HG03159 (cell line): ENCODE measurements at regions not wholly inside any gene's neighbourhood (a gene's known extent, or its start where the extent isn't known, plus 50 kb on each side); places are given as distances from the start of the nearest gene placed in this dataset.
A peak's percentile ranks its signal among the peaks of the same experiment; 100 is the strongest.
"Not testable (repeated sequence)": the region's sequence is repeated elsewhere in the genome, so short reads cannot be mapped to it uniquely, and the experiment has no call there.

Experiments
- ATAC-seq: cut with Tn5 transposase; IDR thresholded peaks from one replicate; pipeline ENCODE4 v1.9.1; 2021; ENCODE audit warnings: mild to moderate bottlenecking, moderate library complexity; ENCODE audit not compliant: unreplicated experiment

DNA sequence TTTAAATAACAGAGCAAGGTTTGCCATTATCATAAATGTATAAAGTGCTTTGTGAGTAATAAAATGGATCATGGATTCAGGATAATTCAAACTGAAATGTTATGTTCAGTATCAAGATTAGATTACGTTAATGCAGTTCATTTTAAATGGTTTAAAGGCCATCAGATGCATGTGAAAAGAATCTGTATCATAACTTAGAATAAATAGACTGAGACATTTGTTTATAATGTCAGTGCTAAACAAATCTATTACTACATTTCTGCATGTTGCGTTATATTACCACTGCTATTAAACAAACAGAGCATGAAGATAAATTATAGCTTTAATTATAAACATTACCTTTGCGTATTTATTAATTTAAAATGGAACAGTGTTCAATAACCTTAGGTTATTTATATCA, 160.2 kb downstream of the TOX3 start:
- ATAC-seq = no peak

GRCh38 chr16:52384378-52384777, 162.6 kb downstream of the TOX3 start:
- ATAC-seq = no peak

DNA sequence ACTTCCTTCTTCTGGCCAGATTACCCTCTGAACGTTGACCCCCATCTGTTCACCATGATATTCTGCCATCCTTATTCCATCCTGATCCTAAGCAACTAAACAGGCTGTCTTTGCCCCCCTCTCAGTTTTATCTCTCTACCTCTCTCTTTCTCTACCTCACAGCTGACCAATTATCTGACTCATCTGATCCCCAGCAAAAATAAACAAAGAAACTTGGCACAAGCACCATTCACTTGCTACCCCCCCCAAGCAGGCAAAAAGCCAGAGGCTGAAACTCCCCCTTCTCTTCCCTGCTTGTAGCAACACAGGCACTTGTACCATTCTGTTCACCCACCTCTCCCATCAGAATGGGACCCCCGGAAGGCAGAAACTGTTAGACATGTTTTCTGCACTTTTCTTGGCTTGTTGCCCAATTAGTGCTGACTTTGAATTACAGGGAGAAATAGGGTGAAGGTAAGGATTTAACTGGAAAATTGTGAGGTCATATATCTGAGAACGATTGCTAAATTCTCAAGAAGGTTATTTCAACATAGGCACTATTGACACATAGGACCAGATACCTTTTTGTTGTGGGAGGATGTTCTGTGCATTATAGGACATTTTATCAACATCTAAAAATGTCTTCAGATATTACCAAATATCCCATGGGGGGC, 163.2 kb downstream of the TOX3 start:
- no peak for ATAC-seq

DNA sequence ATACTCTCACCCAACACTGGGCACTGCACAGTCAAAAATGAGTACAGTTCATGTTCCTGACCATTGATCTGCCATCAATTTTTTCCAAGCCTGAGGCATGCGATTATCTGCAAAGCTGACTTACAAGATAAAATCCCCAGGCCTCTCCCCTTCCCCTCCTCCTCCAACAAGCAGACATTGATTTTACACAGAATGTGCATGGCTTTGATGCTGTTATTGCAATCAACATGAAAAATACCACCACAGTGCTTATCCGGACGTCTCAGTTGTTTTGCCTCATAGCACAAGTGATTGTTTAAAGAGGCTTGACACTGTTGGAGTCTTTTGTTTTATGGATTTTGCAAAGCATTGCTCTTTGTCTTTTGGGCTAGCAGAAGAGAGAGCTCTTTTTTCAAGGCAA, 163.8 kb downstream of the TOX3 start:
- no peak for ATAC-seq

GRCh38 chr16:52379551-52379950, 167.4 kb downstream of the TOX3 start:
- no peak for ATAC-seq

DNA sequence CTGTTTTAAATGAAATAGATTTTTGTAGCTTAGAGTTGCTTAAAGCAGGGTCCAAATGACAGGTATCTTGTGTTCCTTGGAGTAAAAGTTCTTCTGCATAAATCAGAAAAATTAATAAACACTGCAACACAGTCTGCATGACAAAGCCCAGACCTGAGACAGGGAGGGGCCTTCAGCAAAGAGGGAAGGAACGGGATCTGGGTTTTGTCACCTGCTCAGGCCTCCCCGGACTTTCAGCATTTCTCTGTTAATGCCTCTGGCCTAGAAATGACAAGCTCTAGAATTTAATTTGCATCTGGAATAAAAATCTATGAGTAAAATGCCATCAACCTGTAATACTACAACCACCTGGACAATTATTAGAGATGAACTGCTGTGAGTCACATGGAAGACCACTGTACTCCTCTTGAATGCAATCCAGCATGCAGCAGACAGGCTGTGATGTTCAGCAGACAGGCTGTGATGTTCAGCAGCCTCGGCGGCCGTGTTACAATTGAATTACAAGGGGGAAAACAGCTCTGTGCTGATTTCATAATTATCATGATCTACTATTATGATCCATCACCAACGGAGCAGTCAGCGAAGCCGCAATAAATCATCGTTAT, 170.2 kb downstream of the TOX3 start:
- no peak for ATAC-seq

DNA sequence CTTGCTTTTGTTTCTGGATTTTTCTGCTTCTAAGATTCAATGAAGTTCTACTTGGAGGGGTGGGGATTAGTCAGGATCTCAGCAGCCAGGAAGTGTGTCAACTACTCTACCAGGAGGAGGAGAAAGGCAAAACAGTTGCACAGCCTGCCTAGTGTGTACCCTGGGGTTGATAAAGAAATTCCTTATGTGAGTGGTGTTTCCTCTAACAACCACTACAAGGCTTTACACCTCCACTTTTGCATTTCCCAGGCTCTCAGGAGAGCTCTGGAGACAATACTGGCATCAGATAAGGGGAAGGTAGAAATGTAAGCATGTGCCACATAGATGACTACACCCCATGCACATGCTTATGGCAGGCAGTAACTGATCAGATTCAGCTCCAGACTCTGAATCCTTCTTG, 174.6 kb downstream of the TOX3 start:
- no peak for ATAC-seq

- ATAC-seq = no peak
Measured at GRCh38 chr16:52368859-52369258, 178.1 kb downstream of the TOX3 start.

GRCh38 chr16:52367821-52368220, 179.1 kb downstream of the TOX3 start:
- no peak for ATAC-seq

- no peak for ATAC-seq
Measured at GRCh38 chr16:52366983-52367382, 180.0 kb downstream of the TOX3 start.

DNA sequence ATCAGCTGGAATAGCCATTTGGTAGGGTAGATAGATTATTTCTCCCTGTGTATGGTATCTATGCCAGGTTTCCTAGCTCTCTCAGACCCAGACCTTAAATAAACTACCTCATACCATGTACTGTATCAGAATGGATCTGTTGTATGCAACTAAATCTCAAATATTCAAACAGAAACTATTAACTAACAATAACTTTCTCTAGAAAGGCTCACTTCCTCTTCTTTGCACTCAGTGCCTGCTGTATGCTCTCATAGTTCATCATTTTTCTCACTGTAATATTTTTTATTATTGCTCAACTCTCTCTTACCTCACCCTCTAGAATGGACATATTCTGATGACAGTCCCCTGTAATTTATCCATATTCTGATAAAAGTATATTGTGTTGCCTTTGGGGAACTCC, 182.4 kb downstream of the TOX3 start:
- ATAC-seq = peak; percentile 82

DNA sequence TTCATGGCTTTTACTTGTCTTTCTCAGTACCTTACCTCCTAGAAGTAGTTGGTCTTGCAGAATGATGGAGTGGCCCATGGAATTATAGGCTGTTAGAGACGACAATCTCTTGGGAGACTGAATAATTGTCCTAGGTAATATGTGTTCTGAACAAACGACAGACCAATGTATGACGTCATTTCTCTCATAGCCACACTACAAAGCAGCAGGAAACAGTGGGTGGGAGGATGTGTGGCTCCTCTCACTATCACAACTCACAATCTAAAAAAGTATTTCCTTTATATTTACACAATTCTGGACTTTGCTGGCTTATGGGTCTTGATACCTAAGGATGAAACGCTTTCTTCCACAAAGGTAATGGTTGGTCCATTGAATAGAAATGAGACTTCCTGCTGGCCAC, 183.9 kb downstream of the TOX3 start:
- ATAC-seq = no peak

DNA sequence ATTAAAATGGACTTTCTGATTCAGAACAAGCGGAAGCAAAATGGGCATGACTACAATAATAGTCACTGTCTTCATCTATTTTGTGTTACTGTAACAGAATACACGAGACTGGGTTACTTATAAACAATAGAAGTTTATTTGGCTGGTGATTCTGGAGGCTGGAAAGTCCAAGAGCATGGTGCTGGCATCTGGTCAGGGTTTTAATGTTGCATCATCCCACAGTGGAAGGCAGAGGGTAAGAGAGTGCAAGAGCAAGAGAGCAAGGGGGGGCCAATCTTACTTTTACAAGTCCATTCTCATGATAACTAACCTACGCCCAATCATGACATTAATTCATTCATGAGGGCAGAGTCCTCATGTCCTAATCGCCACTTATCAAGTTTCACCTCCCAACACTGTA, 189.2 kb downstream of the TOX3 start:
- no peak for ATAC-seq

GRCh38 chr16:52353249-52353648, 193.7 kb downstream of the TOX3 start:
- ATAC-seq = no peak

- no peak for ATAC-seq
Measured at GRCh38 chr16:52351451-52351850, 195.5 kb downstream of the TOX3 start.

- ATAC-seq = no peak
Measured at GRCh38 chr16:52350031-52350642, 196.8 kb downstream of the TOX3 start.

- ATAC-seq = no peak
Measured at GRCh38 chr16:52346709-52347108, 200.2 kb downstream of the TOX3 start.

GRCh38 chr16:52333673-52334072, 213.3 kb downstream of the TOX3 start:
- not testable (repeated sequence) for ATAC-seq

DNA sequence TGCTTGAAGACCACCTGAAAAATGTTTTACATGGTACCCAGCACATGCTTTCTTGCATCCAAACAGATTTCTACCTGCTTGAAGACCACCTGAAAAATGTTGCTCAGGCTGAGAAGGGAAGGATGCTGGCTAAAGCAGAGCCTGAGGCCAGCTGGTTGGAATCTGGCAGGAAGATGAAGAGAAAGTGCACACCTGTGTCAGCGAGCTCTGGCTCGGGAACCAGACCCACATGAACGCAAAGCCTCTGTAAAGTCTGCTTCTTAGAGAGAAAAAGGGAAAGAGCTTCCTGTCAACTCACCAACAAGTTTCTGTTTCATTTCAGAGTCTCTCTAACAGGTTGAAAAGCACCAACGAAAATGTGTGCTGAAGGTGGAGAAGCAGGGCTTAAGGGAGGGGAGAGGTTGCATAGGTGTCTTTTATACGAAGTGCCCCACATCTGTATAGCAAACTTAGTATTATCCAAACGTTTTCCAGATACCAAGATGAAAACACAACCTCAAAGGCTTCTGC, 226.0 kb downstream of the TOX3 start:
- no peak for ATAC-seq

- no peak for ATAC-seq
Measured at GRCh38 chr16:52318302-52319009, 228.5 kb downstream of the TOX3 start.

DNA sequence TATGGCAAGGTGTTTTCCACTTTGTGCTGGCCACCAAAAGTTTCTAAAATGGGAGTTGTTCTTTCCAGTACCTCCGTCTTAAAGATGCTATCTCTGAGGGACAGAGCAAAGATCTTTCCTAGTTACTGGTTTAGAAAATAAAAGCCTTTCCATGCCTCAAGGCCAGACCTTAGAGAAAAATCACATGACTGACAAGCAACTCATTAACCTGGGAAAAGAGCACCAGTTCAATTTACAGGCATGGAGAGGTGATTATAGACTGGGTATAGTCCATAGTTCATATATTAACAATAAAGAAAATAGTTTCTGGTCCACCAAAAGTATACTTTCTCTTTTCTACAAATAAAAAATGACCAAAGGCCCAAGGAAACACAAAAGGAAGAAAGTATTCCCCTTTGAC, 230.7 kb downstream of the TOX3 start:
- no peak for ATAC-seq

- no peak for ATAC-seq
Measured at GRCh38 chr16:52312716-52313115, 234.2 kb downstream of the TOX3 start.
